ENCODE measurements at regions not wholly inside any gene's neighbourhood (a gene's known extent, or its start where the extent isn't known, plus 50 kb on each side); places are given as distances from the start of the nearest gene placed in this dataset.
A peak's percentile ranks its signal among the peaks of the same experiment; 100 is the strongest.

- Histone ChIP-seq H3K27ac (no peak overlapping the region), H3K27me3 (no peaks in the 10 kb centered on the region)
- TF ChIP-seq POLR2A (IDR thresholded peaks at IDR 0.05) (no peak), CTCF (IDR thresholded peaks at IDR 0.05) (no peak)
Observed at GRCh38 chr10:44201011-44201410, 183.9 kb downstream of the CXCL12 start.

DNA sequence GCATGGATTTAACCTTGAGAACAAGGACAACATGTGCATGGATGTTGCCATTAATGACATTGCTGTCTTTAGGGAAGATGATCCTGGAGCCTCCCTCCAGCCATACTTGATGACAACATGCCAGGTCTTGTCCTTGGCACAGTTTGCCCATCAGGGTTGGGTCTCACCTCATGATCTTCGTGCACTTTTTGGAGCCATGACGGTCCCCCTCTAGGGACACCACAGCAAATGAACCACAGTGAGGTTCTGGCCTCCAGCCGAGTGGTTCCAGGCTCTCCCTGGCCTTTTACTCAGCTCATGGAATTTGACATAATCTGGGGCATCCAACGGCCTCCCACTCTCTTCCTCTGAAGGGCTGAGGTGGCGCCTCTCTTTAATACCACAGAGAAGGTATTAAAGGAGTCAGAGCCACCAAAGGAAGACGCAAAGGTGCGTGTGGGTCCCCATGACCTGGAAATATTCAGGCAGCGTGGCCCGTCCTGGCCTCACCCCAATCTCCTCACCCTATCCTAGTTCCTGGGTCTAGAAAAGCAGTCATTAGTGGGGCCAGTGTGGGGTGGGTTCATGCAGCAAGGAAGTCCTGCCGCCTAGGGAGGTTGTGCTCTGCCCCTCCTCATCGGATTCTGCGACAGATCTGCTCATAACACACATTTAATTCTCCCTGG lies 184.8 kb downstream of the CXCL12 start:
- Histone ChIP-seq H3K4me3 (no peak overlapping the region), H3K4me1 (peaks cover 0 to 11% (median 0%) of the 10 kb centered on the region in 4 donors), H3K27ac (no peak overlapping the region), H3K27me3 (no peaks in the 10 kb centered on the region), H3K9me3 (no peaks in the 10 kb centered on the region), H3K36me3 (no peaks in the 10 kb centered on the region)
- TF ChIP-seq POLR2A (IDR thresholded peaks at IDR 0.05) (no peak), CTCF (IDR thresholded peaks at IDR 0.05) (no peak)
- no peak for DNase-seq

More at GRCh38 chr10:44201011-44201410, 183.9 kb downstream of the CXCL12 start:
- H3K4me1 ChIP-seq, result peaks cover 0 to 2% (median 0%) of the 10 kb centered on the region in 4 donors
- no peak for DNase-seq
- no peak overlapping the region for H3K4me3 ChIP-seq
- no peaks in the 10 kb centered on the region for H3K9me3 ChIP-seq
- H3K36me3 ChIP-seq, result no peaks in the 10 kb centered on the region

- H3K4me3 ChIP-seq, result no peak overlapping the region
- peaks cover 0 to 13% (median 0%) of the 10 kb centered on the region in 4 donors for H3K4me1 ChIP-seq
- no peak overlapping the region for H3K27ac ChIP-seq
- no peak for DNase-seq
- no peaks in the 10 kb centered on the region for H3K9me3 ChIP-seq
- TF ChIP-seq POLR2A (IDR thresholded peaks at IDR 0.05) (no peak), CTCF (IDR thresholded peaks at IDR 0.05) (no peak)
- H3K36me3 ChIP-seq, result no peaks in the 10 kb centered on the region
- no peaks in the 10 kb centered on the region for H3K27me3 ChIP-seq
Observed at GRCh38 chr10:44199267-44199666, 185.6 kb downstream of the CXCL12 start.

GRCh38 chr10:44198780-44199097 lies 186.2 kb downstream of the CXCL12 start:
- no peak overlapping the region for H3K4me3 ChIP-seq
- H3K9me3 ChIP-seq, result no peaks in the 10 kb centered on the region
- peak overlapping the region in 1 of 4 donors; percentile 35 for H3K27ac ChIP-seq
- no peak for DNase-seq
- H3K36me3 ChIP-seq, result no peaks in the 10 kb centered on the region
- H3K4me1 ChIP-seq, result peaks cover 0 to 13% (median 0%) of the 10 kb centered on the region in 4 donors
- no peak for TF ChIP-seq CTCF (IDR thresholded peaks at IDR 0.05)
- no peak for TF ChIP-seq POLR2A (IDR thresholded peaks at IDR 0.05)
- no peaks in the 10 kb centered on the region for H3K27me3 ChIP-seq

DNA sequence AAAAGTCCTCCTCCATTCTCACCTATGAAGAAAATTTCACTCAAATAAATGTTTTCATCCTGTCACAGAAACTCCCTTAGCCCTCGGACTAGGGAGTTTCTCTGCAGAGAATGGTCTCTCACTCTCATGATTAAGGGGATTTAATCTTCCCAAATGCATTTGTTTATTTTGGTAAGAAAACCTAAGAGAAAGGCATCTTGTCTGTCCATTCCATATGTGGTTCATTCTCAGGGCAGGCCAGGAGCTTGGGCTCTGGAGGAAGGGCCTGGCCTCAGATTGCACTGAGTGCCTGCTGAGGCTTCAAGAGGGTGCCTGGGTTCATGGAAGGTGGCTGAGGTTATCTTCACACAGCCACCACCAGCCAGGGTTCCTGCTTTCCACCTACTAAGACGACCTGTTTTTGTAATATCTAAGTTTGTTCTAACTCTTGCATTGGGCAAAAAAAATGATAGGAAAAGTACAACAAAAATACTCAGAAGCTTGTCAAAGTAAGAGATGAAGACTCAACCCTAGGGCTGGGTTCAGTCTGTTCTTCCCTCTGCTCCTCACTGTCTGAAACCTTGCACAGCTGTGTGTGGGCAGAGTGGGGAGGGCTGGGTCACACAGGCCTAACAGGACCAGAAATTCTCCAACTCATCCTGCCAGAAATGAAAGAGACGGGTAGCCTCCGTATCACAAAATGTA lies 186.7 kb downstream of the CXCL12 start:
- peak overlapping the region in 1 of 4 donors; percentile 35 for H3K27ac ChIP-seq
- H3K4me1 ChIP-seq, result peaks cover 0 to 13% (median 0%) of the 10 kb centered on the region in 4 donors
- H3K36me3 ChIP-seq, result no peaks in the 10 kb centered on the region
- no peaks in the 10 kb centered on the region for H3K9me3 ChIP-seq
- H3K4me3 ChIP-seq, result no peak overlapping the region
- TF ChIP-seq CTCF (IDR thresholded peaks at IDR 0.05), result no peak
- no peak for TF ChIP-seq POLR2A (IDR thresholded peaks at IDR 0.05)
- no peak for DNase-seq
- H3K27me3 ChIP-seq, result no peaks in the 10 kb centered on the region
